ENCODE measurements at regions not wholly inside any gene's neighbourhood (a gene's known extent, or its start where the extent isn't known, plus 50 kb on each side); places are given as distances from the start of the nearest gene placed in this dataset.

GRCh38 chr3:72232331-72232730 is 447.4 kb upstream of the PROK2 start:
- TF ChIP-seq CTCF (conservative IDR thresholded peaks at IDR 0.05; ENCODE audit: low read depth, low read length) (no peak), EZH2 (IDR thresholded peaks at IDR 0.05; ENCODE audit: borderline replicate concordance, low read depth, low read length, poor library complexity, severe bottlenecking) (no peak)
